IMR-90 (cell line): ENCODE measurements at regions not wholly inside any gene's neighbourhood (a gene's known extent, or its start where the extent isn't known, plus 50 kb on each side); places are given as distances from the start of the nearest gene placed in this dataset.

Source experiments
- ATAC-seq: fragments of 200-7000 bp; cut with Tn5 transposase; 2 replicates; pipeline ENCODE4 v1.9.1; 2020; ENCODE audit warnings: low read depth, mild to moderate bottlenecking, moderate library complexity
- BruUV-seq: library from RNA; stranded (reverse); fragments of 400-500 nt; replicated peaks from 2 replicates; lab custom pipeline; 2021; lab: Mats Ljungman, UMichigan
- CTCF ChIA-PET: fragments of 300-600 bp; formaldehyde crosslinking; extraction: SDS; loops from one replicate; lab custom pipeline; 2021; ENCODE audit warnings: antibody characterized with exemption; lab: Yijun Ruan, JAX
- POLR2A ChIA-PET: fragments of 300-600 bp; sonication (Branson Sonifier 250); formaldehyde crosslinking; loops from one replicate; lab custom pipeline; 2022; ENCODE audit warnings: antibody characterized with exemption; ENCODE audit not compliant: unreplicated experiment; lab: Charles Lee
- DNase-seq: peaks from one replicate; pipeline ENCODE4 v3.0.0; 2013
- H2AFZ ChIP-seq: replicated peaks from 2 replicates; pipeline ENCODE3; 2013; ENCODE audit warnings: low read length, mild to moderate bottlenecking; ENCODE audit not compliant: poor library complexity
- H2AK5ac ChIP-seq: 2 replicates; pipeline ENCODE4 v1.6.1; 2013; ENCODE audit warnings: low read depth, low read length, inconsistent platforms
- H2AK9ac ChIP-seq: replicated peaks from 2 replicates; pipeline ENCODE3; 2013; ENCODE audit warnings: mild to moderate bottlenecking, low read depth, low read length, moderate library complexity; ENCODE audit not compliant: poor library complexity
- H2BK120ac ChIP-seq: 2 replicates; pipeline ENCODE4 v1.6.1; 2013; ENCODE audit warnings: low read depth, low read length, inconsistent platforms
- H2BK15ac ChIP-seq: 3 replicates; pipeline ENCODE4 v1.6.1; 2013; ENCODE audit warnings: low read depth, low read length, inconsistent platforms
- H2BK20ac ChIP-seq: 2 replicates; pipeline ENCODE4 v1.6.1; 2013; ENCODE audit warnings: low read depth, mild to moderate bottlenecking, inconsistent platforms, low read length, moderate library complexity
- H2BK5ac ChIP-seq: 2 replicates; pipeline ENCODE4 v1.6.1; 2013; ENCODE audit warnings: mild to moderate bottlenecking, low read depth, low read length, inconsistent platforms; ENCODE audit not compliant: poor library complexity, severe bottlenecking
- H3K14ac ChIP-seq: replicated peaks from 2 replicates; pipeline ENCODE4 v1.6.1; 2013; ENCODE audit warnings: low read depth, low read length, inconsistent platforms
- H3K18ac ChIP-seq: 2 replicates; pipeline ENCODE4 v1.6.1; 2013; ENCODE audit warnings: low read depth, low read length, control low read depth
- H3K23ac ChIP-seq: 2 replicates; pipeline ENCODE4 v1.6.1; 2013; ENCODE audit warnings: low read depth, low read length, inconsistent platforms
- H3K27ac ChIP-seq: 2 replicates; pipeline ENCODE4 v1.5.1; 2013; ENCODE audit warnings: mild to moderate bottlenecking, control low read depth, low read length; ENCODE audit not compliant: insufficient read depth
- H3K27me3 ChIP-seq: 2 replicates; pipeline ENCODE4 v1.6.1; 2013; ENCODE audit warnings: low read length; ENCODE audit not compliant: control insufficient read depth, insufficient read depth
- H3K36me3 ChIP-seq: 2 replicates; pipeline ENCODE4 v1.6.1; 2013; ENCODE audit warnings: low read length, mixed read lengths; ENCODE audit not compliant: control insufficient read depth, insufficient read depth
- H3K4ac ChIP-seq: 2 replicates; pipeline ENCODE4 v1.6.1; 2013; ENCODE audit warnings: low read depth, low read length, inconsistent platforms
- H3K4me1 ChIP-seq: 2 replicates; pipeline ENCODE4 v1.6.1; 2013; ENCODE audit warnings: low read length, mixed read lengths; ENCODE audit not compliant: control insufficient read depth, insufficient read depth
- H3K4me2 ChIP-seq: 2 replicates; pipeline ENCODE4 v1.6.1; 2013; ENCODE audit warnings: low read depth, mild to moderate bottlenecking, control low read depth, low read length, moderate library complexity
- H3K4me3 ChIP-seq: 2 replicates; pipeline ENCODE4 v1.5.1; 2013; ENCODE audit warnings: low read depth, mild to moderate bottlenecking, control low read depth, low read length, moderate library complexity; ENCODE audit not compliant: insufficient read depth
- H3K56ac ChIP-seq: 2 replicates; pipeline ENCODE4 v1.6.1; 2013; ENCODE audit warnings: low read length, inconsistent platforms; ENCODE audit not compliant: insufficient read depth; ENCODE audit errors: extremely low read depth
- H3K79me1 ChIP-seq, 2 experiments: 2 replicates each; pipeline ENCODE4 v1.6.1; 2013; ENCODE audit warnings: low read length in 2 of 2, inconsistent platforms in 1 of 2, low read depth in 1 of 2
- H3K9ac ChIP-seq: 2 replicates; pipeline ENCODE4 v1.6.1; 2013; ENCODE audit warnings: low read depth, low read length, control low read depth
- H3K9me1 ChIP-seq: 2 replicates; pipeline ENCODE4 v1.6.1; 2013; ENCODE audit warnings: low read length, inconsistent platforms; ENCODE audit not compliant: insufficient read depth
- H3K9me3 ChIP-seq: 2 replicates; pipeline ENCODE4 v1.6.1; 2013; ENCODE audit warnings: low read length; ENCODE audit not compliant: control insufficient read depth, insufficient read depth
- H4K20me1 ChIP-seq: 2 replicates; pipeline ENCODE4 v1.6.1; 2013; ENCODE audit warnings: low read length, inconsistent platforms; ENCODE audit not compliant: insufficient read depth
- H4K5ac ChIP-seq: 2 replicates; pipeline ENCODE4 v1.6.1; 2013; ENCODE audit warnings: mild to moderate bottlenecking, low read depth, low read length, control low read depth
- H4K8ac ChIP-seq, 2 experiments: 2 replicates each; pipeline ENCODE4 v1.6.1; 2013; ENCODE audit warnings: low read depth in 2 of 2, low read length in 2 of 2, control low read depth in 1 of 2, inconsistent platforms in 1 of 2
- H4K91ac ChIP-seq: 2 replicates; pipeline ENCODE4 v1.6.1; 2013; ENCODE audit warnings: low read depth, low read length, inconsistent platforms; ENCODE audit not compliant: insufficient read depth
- BHLHE40 ChIP-seq: fragments of 150-350 bp; IDR thresholded peaks from 2 replicates; pipeline ENCODE4 v1.6.1; 2016; ENCODE audit warnings: mild to moderate bottlenecking, low read depth, low read length
- CHD1 ChIP-seq: IDR thresholded peaks from 2 replicates; pipeline ENCODE4 v1.6.1; 2012; ENCODE audit warnings: low read depth, low read length, improper control_type of control experiment
- MAZ ChIP-seq: IDR thresholded peaks from 2 replicates; pipeline ENCODE4 v1.6.1; 2012; ENCODE audit warnings: low read depth, mild to moderate bottlenecking, low read length, improper control_type of control experiment, moderate library complexity, borderline replicate concordance
- MXI1 ChIP-seq: IDR thresholded peaks from 2 replicates; pipeline ENCODE4 v1.6.1; 2012; ENCODE audit warnings: low read depth, mild to moderate bottlenecking, low read length, moderate library complexity, borderline replicate concordance
- NFE2L2 ChIP-seq: fragments of 150-350 bp; IDR thresholded peaks from 2 replicates; pipeline ENCODE4 v1.6.1; 2016; ENCODE audit warnings: low read depth, mild to moderate bottlenecking, low read length
- SMC3 ChIP-seq: fragments of 150-350 bp; IDR thresholded peaks from 2 replicates; pipeline ENCODE4 v1.6.1; 2016; ENCODE audit warnings: low read depth, mild to moderate bottlenecking, antibody characterized with exemption, low read length, moderate library complexity
- WGBS, 2 experiments: methylation state at CpG; one replicate each; pipeline versions ENCODE4 v1.1.5 to v1.1.7; 2013; ENCODE audit warnings: missing lambda C conversion rate in 2 of 2; ENCODE audit not compliant: insufficient read length in 1 of 2; ENCODE audit errors: extremely low coverage in 2 of 2; 5-methylcytosine and 5-hydroxymethylcytosine counted together
- dilution Hi-C: fragments of 300-500 bp; cut with HindIII; formaldehyde crosslinking; loops from one replicate; pipeline ENCODE4 v1.14.3; 2018; ENCODE audit warnings: low sequenced_read_pairs; ENCODE audit not compliant: unreplicated experiment
- in situ Hi-C: fragments of 300-500 bp; cut with MboI; formaldehyde crosslinking; loops from 3 replicates; pipeline ENCODE4 v1.14.3; 2019; ENCODE audit warnings: low sequenced_read_pairs, inconsistent platforms, mixed read lengths
- intact Hi-C: fragments of 100-400 bp; cut with micrococcal nuclease; formaldehyde crosslinking; loops from 2 replicates; pipeline ENCODE4 v1.10.0; 2022

- WGBS, 2 experiments, result no CpG with 5 or more reads among the region's 4 CpGs
- no peak overlapping the region for H3K56ac ChIP-seq
- dilution Hi-C loops, result no loop called here
These were observed 57.2 kb upstream of the RAB9B start for GRCh38 chrX:103889216-103889615.

More at GRCh38 chrX:103889216-103889615, 57.2 kb upstream of the RAB9B start:
- Histone ChIP-seq H3K9me3 (no peaks in the 10 kb centered on the region), H3K9ac (no peak overlapping the region), H2BK15ac (no peak overlapping the region), H2AFZ (no peak overlapping the region), H3K79me1 (no peaks in the 10 kb centered on the region), H3K36me3 (no peaks in the 10 kb centered on the region), H3K4ac (no peak overlapping the region), H4K20me1 (no peaks in the 10 kb centered on the region), H3K18ac (no peak overlapping the region), H3K23ac (no peak overlapping the region), H3K4me1 (no peaks in the 10 kb centered on the region), H3K4me3 (no peak overlapping the region), H2BK120ac (no peak overlapping the region), H4K8ac (no peak overlapping the region), H3K9me1 (no peaks in the 10 kb centered on the region), H3K27ac (no peak overlapping the region), H3K14ac (no peak overlapping the region), H2AK5ac (no peak overlapping the region), H3K27me3 (no peaks in the 10 kb centered on the region), H2BK5ac (no peak overlapping the region), H2BK20ac (no peak overlapping the region), H4K91ac (no peak overlapping the region), H2AK9ac (no peak overlapping the region), H4K5ac (no peak overlapping the region), H3K4me2 (no peak overlapping the region)
- in situ Hi-C loops (no loop called here), intact Hi-C loops (no loop called here)
- TF ChIP-seq SMC3, result no peak
- TF ChIP-seq CHD1, result no peak
- no peak for TF ChIP-seq NFE2L2
- no peak for TF ChIP-seq MAZ
- no peak for TF ChIP-seq BHLHE40
- no peak for TF ChIP-seq MXI1
- DNase-seq (no peak), ATAC-seq (no peak)
- BruUV-seq, result no TSS peak
- POLR2A ChIA-PET, result no interaction called here
- CTCF ChIA-PET, result no interaction called here
